MM.1S (cell line): ENCODE measurements at regions not wholly inside any gene's neighbourhood (a gene's known extent, or its start where the extent isn't known, plus 50 kb on each side); places are given as distances from the start of the nearest gene placed in this dataset.

Source experiments
- DNase-seq: peaks from one replicate; pipeline ENCODE4 v3.0.0-alpha.2; 2015
- H2AFZ ChIP-seq: fragments of 300-600 bp; sonication (generic); 2 replicates; pipeline ENCODE4 v1.6.0; 2016; ENCODE audit warnings: antibody characterized with exemption, low read length
- H3F3A ChIP-seq: fragments of 300-600 bp; sonication (generic); 2 replicates; pipeline ENCODE4 v1.6.1; 2016; ENCODE audit warnings: mild to moderate bottlenecking, antibody characterized with exemption, low read length, moderate library complexity, mixed read lengths; ENCODE audit not compliant: insufficient read depth
- H3K27ac ChIP-seq: fragments of 300-600 bp; sonication (generic); 2 replicates; pipeline ENCODE4 v1.5.1; 2016; ENCODE audit warnings: mild to moderate bottlenecking, low read length
- H3K27me3 ChIP-seq: fragments of 300-600 bp; sonication (generic); replicated peaks from 2 replicates; pipeline ENCODE4 v1.6.0; 2016; ENCODE audit warnings: low read length; ENCODE audit not compliant: insufficient read depth
- H3K36me3 ChIP-seq: fragments of 300-600 bp; sonication (generic); replicated peaks from 2 replicates; pipeline ENCODE4 v1.6.1; 2016; ENCODE audit warnings: mild to moderate bottlenecking, low read length, mixed read lengths; ENCODE audit not compliant: insufficient read depth
- H3K4me1 ChIP-seq: fragments of 300-600 bp; sonication (generic); 2 replicates; pipeline ENCODE4 v1.6.1; 2016; ENCODE audit warnings: low read length, mixed read lengths
- H3K4me2 ChIP-seq: fragments of 300-600 bp; sonication (generic); 2 replicates; pipeline ENCODE4 v1.6.0; 2016; ENCODE audit warnings: low read depth, low read length
- H3K4me3 ChIP-seq: fragments of 300-600 bp; sonication (generic); 2 replicates; pipeline ENCODE4 v1.5.1; 2016; ENCODE audit warnings: low read length, mixed read lengths
- H3K79me2 ChIP-seq: fragments of 300-600 bp; sonication (generic); 2 replicates; pipeline ENCODE4 v1.6.1; 2016; ENCODE audit warnings: mixed run types, low read length, mixed read lengths
- H3K9ac ChIP-seq: fragments of 300-600 bp; sonication (generic); 2 replicates; pipeline ENCODE4 v1.6.1; 2016; ENCODE audit warnings: low read length, mixed read lengths
- H3K9me2 ChIP-seq: fragments of 300-600 bp; sonication (generic); replicated peaks from 2 replicates; pipeline ENCODE4 v1.6.1; 2016; ENCODE audit warnings: mild to moderate bottlenecking, low read length, mixed read lengths; ENCODE audit not compliant: insufficient read depth
- H3K9me3 ChIP-seq: fragments of 300-600 bp; sonication (generic); replicated peaks from 2 replicates; pipeline ENCODE4 v1.6.1; 2016; ENCODE audit warnings: mild to moderate bottlenecking, low read length, mixed read lengths; ENCODE audit not compliant: insufficient read depth
- H4K20me1 ChIP-seq: fragments of 300-600 bp; sonication (generic); 2 replicates; pipeline ENCODE4 v1.6.1; 2016; ENCODE audit warnings: mild to moderate bottlenecking, low read length, moderate library complexity, mixed read lengths; ENCODE audit not compliant: insufficient read depth
- EZH2 ChIP-seq: fragments of 300-600 bp; sonication (generic); optimal IDR thresholded peaks from 2 replicates; pipeline ENCODE3; 2017; ENCODE audit warnings: low read depth, mild to moderate bottlenecking, antibody characterized with exemption, low read length, mixed read lengths
- EZH2phosphoT487 ChIP-seq: fragments of 300-600 bp; sonication (generic); IDR thresholded peaks from 2 replicates; pipeline ENCODE4 v1.6.1; 2018; ENCODE audit warnings: antibody characterized with exemption, low read length
- TF ChIP-seq, protein P1 (sequence below): fragments of 300-600 bp; sonication (generic); IDR thresholded peaks from 2 replicates; pipeline ENCODE4 v1.5.1; 2016; ENCODE audit warnings: antibody characterized with exemption, low read length, mixed read lengths

DNA sequence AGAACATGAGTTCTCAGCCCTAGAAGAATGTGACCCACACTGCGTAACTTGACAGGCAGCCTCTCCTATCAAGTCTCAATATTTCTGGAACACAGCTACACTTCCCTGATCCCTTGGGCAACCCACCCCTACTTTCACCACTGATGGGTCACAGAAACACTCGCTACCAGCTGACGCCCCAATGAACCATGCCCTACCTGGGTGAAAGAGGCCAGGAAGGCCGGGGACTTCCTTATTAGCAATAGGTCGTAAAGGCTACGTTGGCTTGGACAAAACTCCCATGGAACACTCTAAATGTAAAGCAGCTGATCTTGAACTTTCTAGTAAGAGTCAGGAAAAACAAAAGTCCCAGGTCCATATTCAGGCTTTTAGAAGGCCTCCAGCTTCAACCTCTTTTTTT is 202.3 kb upstream of the KCTD7 start:
- Histone ChIP-seq H3K9me2 (no peaks in the 10 kb centered on the region), H3K4me3 (no peak overlapping the region), H3F3A (no peaks in the 10 kb centered on the region), H3K9ac (no peak overlapping the region), H3K36me3 (no peaks in the 10 kb centered on the region), H3K27me3 (no peaks in the 10 kb centered on the region), H4K20me1 (no peaks in the 10 kb centered on the region), H2AFZ (no peak overlapping the region), H3K4me2 (no peak overlapping the region), H3K4me1 (no peaks in the 10 kb centered on the region), H3K9me3 (no peaks in the 10 kb centered on the region), H3K27ac (no peak overlapping the region), H3K79me2 (no peaks in the 10 kb centered on the region)
- TF ChIP-seq, protein P1, sequence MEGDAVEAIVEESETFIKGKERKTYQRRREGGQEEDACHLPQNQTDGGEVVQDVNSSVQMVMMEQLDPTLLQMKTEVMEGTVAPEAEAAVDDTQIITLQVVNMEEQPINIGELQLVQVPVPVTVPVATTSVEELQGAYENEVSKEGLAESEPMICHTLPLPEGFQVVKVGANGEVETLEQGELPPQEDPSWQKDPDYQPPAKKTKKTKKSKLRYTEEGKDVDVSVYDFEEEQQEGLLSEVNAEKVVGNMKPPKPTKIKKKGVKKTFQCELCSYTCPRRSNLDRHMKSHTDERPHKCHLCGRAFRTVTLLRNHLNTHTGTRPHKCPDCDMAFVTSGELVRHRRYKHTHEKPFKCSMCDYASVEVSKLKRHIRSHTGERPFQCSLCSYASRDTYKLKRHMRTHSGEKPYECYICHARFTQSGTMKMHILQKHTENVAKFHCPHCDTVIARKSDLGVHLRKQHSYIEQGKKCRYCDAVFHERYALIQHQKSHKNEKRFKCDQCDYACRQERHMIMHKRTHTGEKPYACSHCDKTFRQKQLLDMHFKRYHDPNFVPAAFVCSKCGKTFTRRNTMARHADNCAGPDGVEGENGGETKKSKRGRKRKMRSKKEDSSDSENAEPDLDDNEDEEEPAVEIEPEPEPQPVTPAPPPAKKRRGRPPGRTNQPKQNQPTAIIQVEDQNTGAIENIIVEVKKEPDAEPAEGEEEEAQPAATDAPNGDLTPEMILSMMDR: no peak
- TF ChIP-seq EZH2phosphoT487 (no peak), EZH2 (no peak)
- DNase-seq: no peak

DNA sequence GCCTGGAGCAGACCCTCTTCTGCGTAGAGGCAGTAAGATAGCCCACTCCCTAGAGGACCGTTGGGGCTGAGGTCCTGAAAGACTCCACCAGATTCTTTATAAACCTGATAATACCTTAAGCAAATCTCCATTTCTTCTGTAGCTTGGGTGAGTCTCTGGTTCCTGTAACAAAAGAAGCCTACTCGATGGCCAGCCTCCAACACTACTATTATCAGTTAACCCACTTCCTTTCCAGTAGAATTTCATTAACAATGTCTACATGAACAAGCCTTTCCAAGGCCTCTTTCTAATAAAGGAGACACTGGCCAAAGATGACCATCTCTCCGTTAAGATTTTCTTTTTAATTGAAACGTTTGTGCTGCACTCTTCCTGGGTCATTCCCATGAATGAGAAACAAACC is 201.7 kb upstream of the KCTD7 start:
- Histone ChIP-seq H3K27ac (no peak overlapping the region), H3K4me3 (no peak overlapping the region), H3K27me3 (no peaks in the 10 kb centered on the region), H4K20me1 (no peaks in the 10 kb centered on the region), H2AFZ (no peak overlapping the region), H3K4me2 (no peak overlapping the region), H3K9ac (no peak overlapping the region), H3K9me3 (no peaks in the 10 kb centered on the region), H3F3A (no peaks in the 10 kb centered on the region), H3K9me2 (no peaks in the 10 kb centered on the region), H3K4me1 (no peaks in the 10 kb centered on the region), H3K36me3 (no peaks in the 10 kb centered on the region), H3K79me2 (no peaks in the 10 kb centered on the region)
- no peak for DNase-seq
- TF ChIP-seq, protein P1: no peak
- no peak for TF ChIP-seq EZH2phosphoT487
- TF ChIP-seq EZH2: no peak

DNA sequence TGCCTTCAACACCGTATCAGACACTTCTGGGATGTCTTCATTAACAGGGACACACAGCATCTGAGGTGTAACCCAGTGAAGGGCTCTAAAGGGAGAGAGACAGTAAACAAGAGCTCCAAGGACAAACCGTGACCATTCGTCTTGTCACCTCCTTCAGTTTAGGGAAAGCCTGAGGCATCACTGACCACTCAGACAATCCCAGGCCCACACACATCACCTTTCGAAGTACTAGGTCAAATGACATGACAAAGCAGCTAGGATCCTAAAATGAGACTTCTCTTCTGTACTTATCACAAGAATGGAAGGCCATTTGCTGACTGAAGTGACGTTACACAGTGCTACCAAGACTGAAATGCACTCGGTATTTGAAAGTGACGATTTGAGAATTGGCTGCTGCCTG is 200.7 kb upstream of the KCTD7 start:
- TF ChIP-seq, protein P1: no peak
- TF ChIP-seq EZH2phosphoT487 (no peak), EZH2 (no peak)
- H3K4me2 ChIP-seq: no peak overlapping the region

More for the DNA sequence above, 200.7 kb upstream of the KCTD7 start:
- Histone ChIP-seq H3K4me1 (no peaks in the 10 kb centered on the region), H3K27me3 (no peaks in the 10 kb centered on the region), H3K79me2 (no peaks in the 10 kb centered on the region), H2AFZ (no peak overlapping the region), H3K9me2 (no peaks in the 10 kb centered on the region), H3K36me3 (no peaks in the 10 kb centered on the region), H4K20me1 (no peaks in the 10 kb centered on the region), H3K9me3 (no peaks in the 10 kb centered on the region), H3K27ac (no peak overlapping the region), H3K4me3 (no peak overlapping the region), H3K9ac (no peak overlapping the region), H3F3A (no peaks in the 10 kb centered on the region)
- no peak for DNase-seq
